WTC11 (cell line): ENCODE measurements at regions not wholly inside any gene's neighbourhood (a gene's known extent, or its start where the extent isn't known, plus 50 kb on each side); places are given as distances from the start of the nearest gene placed in this dataset.

Source experiments
- ATAC-seq: fragments of 200-7000 bp; cut with Tn5 transposase; 2 replicates; pipeline ENCODE4 v1.10.0; 2021; ENCODE audit warnings: mild to moderate bottlenecking, moderate library complexity
- CTCF ChIA-PET: fragments of 300-600 bp; sonication (Branson Sonifier 250); formaldehyde crosslinking; loops from one replicate; lab custom pipeline; 2021; ENCODE audit warnings: antibody characterized with exemption; lab: Charles Lee
- POLR2A ChIA-PET: fragments of 350-600 bp; sonication (Branson Sonifier 250); formaldehyde crosslinking; loops from one replicate; lab custom pipeline; 2021; ENCODE audit warnings: antibody characterized with exemption; lab: Charles Lee
- DNase-seq: peaks from one replicate; pipeline ENCODE4 v3.0.0; 2021; ENCODE audit warnings: low spot score
- H3K27ac Mint-ChIP-seq: 2 replicates; pipeline ENCODE4 v1.8.0; 2021; ENCODE audit warnings: mixed read lengths
- H3K27me3 Mint-ChIP-seq: 2 replicates; pipeline ENCODE4 v1.8.0; 2021; ENCODE audit warnings: low read depth, mild to moderate bottlenecking, moderate library complexity, mixed read lengths
- H3K36me3 Mint-ChIP-seq: 2 replicates; pipeline ENCODE4 v1.8.0; 2021; ENCODE audit warnings: mixed read lengths
- H3K4me1 Mint-ChIP-seq: 2 replicates; pipeline ENCODE4 v1.8.0; 2022; ENCODE audit warnings: mixed read lengths
- H3K4me3 Mint-ChIP-seq: 2 replicates; pipeline ENCODE4 v1.8.0; 2021; ENCODE audit warnings: mild to moderate bottlenecking, moderate library complexity, mixed read lengths
- H3K9me3 Mint-ChIP-seq: 2 replicates; pipeline ENCODE4 v1.8.0; 2021; ENCODE audit warnings: mixed read lengths
- ATF1 ChIP-seq: sonication (generic); formaldehyde crosslinking; IDR thresholded peaks from 2 replicates; pipeline ENCODE4 v1.8.1; 2023; ENCODE audit warnings: mild to moderate bottlenecking, moderate library complexity, missing genetic modification reagents
- KAT7 ChIP-seq: sonication (generic); formaldehyde crosslinking; IDR thresholded peaks from 2 replicates; pipeline ENCODE4 v1.8.1; 2023; ENCODE audit warnings: missing genetic modification reagents, mild to moderate bottlenecking, borderline replicate concordance
- NFE2L1 ChIP-seq: sonication (generic); formaldehyde crosslinking; IDR thresholded peaks from 2 replicates; pipeline ENCODE4 v1.8.1; 2023; ENCODE audit warnings: missing genetic modification reagents
- NR2C2 ChIP-seq: sonication (generic); formaldehyde crosslinking; IDR thresholded peaks from 2 replicates; pipeline ENCODE4 v1.8.0; 2022; ENCODE audit warnings: mild to moderate bottlenecking, missing genetic modification reagents
- SP1 ChIP-seq: sonication (generic); formaldehyde crosslinking; conservative IDR thresholded peaks from 2 replicates; pipeline ENCODE4 v1.8.1; 2022; ENCODE audit warnings: missing genetic modification reagents
- TCF7 ChIP-seq: sonication (generic); formaldehyde crosslinking; IDR thresholded peaks from 2 replicates; pipeline ENCODE4 v1.8.0; 2022; ENCODE audit warnings: mild to moderate bottlenecking, low read depth, missing genetic modification reagents, moderate library complexity
- TEAD1 ChIP-seq: sonication (generic); formaldehyde crosslinking; IDR thresholded peaks from 2 replicates; pipeline ENCODE4 v1.8.0; 2022; ENCODE audit warnings: mild to moderate bottlenecking, missing genetic modification reagents
- ZBTB21 ChIP-seq: sonication (generic); formaldehyde crosslinking; IDR thresholded peaks from 2 replicates; pipeline ENCODE4 v1.8.1; 2023; ENCODE audit warnings: mild to moderate bottlenecking, missing genetic modification reagents, borderline replicate concordance
- ZNF219 ChIP-seq: sonication (generic); formaldehyde crosslinking; IDR thresholded peaks from 2 replicates; pipeline ENCODE4 v1.8.0; 2023; ENCODE audit warnings: missing genetic modification reagents, mild to moderate bottlenecking, borderline replicate concordance
- ZNF232 ChIP-seq: sonication (generic); formaldehyde crosslinking; IDR thresholded peaks from 2 replicates; pipeline ENCODE4 v1.8.0; 2022; ENCODE audit warnings: mild to moderate bottlenecking, missing genetic modification reagents
- ZNF416 ChIP-seq: fragments of 250-450 bp; sonication (Bioruptor Pico); IDR thresholded peaks from 2 replicates; pipeline ENCODE4 v1.9.0; 2021; ENCODE audit warnings: mild to moderate bottlenecking, inconsistent platforms
- ZNF671 ChIP-seq: fragments of 250-450 bp; sonication (Bioruptor Pico); IDR thresholded peaks from 2 replicates; pipeline ENCODE4 v1.8.0; 2021; ENCODE audit warnings: mild to moderate bottlenecking
- TF ChIP-seq, protein P1 (sequence below): fragments of 250-450 bp; sonication (Bioruptor Pico); IDR thresholded peaks from 2 replicates; pipeline ENCODE4 v1.9.0; 2021; ENCODE audit warnings: mild to moderate bottlenecking
- TF ChIP-seq, protein P2 (sequence below): sonication (generic); formaldehyde crosslinking; IDR thresholded peaks from 2 replicates; pipeline ENCODE4 v1.8.1; 2022; ENCODE audit warnings: low read depth, missing genetic modification reagents, borderline replicate concordance
- TF ChIP-seq, protein P3 (sequence below): sonication (generic); formaldehyde crosslinking; IDR thresholded peaks from 2 replicates; pipeline ENCODE4 v1.8.1; 2022; ENCODE audit warnings: mild to moderate bottlenecking, missing genetic modification reagents, moderate library complexity, borderline replicate concordance
- TF ChIP-seq, protein P4 (sequence below): sonication (generic); formaldehyde crosslinking; IDR thresholded peaks from 2 replicates; pipeline ENCODE4 v1.8.0; 2022; ENCODE audit warnings: missing genetic modification reagents
- TF ChIP-seq, protein P5 (sequence below): sonication (generic); formaldehyde crosslinking; IDR thresholded peaks from 2 replicates; pipeline ENCODE4 v1.8.1; 2023; ENCODE audit warnings: mild to moderate bottlenecking, missing genetic modification reagents, borderline replicate concordance

- TF ChIP-seq SP1 (0 out of 2 replicates have a peak, but pooled peaks have one; percentile 18), KAT7 (CRISPR knock-in tag) (no peak)
- TF ChIP-seq, all 79 proteins: peak for 1
- Mint-ChIP-seq H3K36me3 (no peaks in the 10 kb centered on the region), H3K27ac (peak overlapping the region; percentile 45; the same call in 1 of the 2 replicates), H3K9me3 (no peaks in the 10 kb centered on the region), H3K4me1 (peaks cover 25% of the 10 kb centered on the region), H3K4me3 (peak overlapping the region; percentile 19), H3K27me3 (no peaks in the 10 kb centered on the region; the same call in 1 of the 2 replicates)
- POLR2A ChIA-PET: interaction anchor here (1.2 kb wide), 1 partner anchor 12 kb away, joined by 3 read pairs; no protein-coding TSS in a partner anchor
- CTCF ChIA-PET: no interaction called here
- ATAC-seq: peak; percentile 97
- DNase-seq: peak; percentile 81
These were observed 148.5 kb downstream of the LY86 start for GRCh38 chr6:6736791-6737654.

GRCh38 chr6:6737671-6738070 is 149.2 kb downstream of the LY86 start:
- Mint-ChIP-seq H3K27me3 (no peaks in the 10 kb centered on the region; the same call in 1 of the 2 replicates), H3K4me1 (peaks cover 28% of the 10 kb centered on the region), H3K36me3 (no peaks in the 10 kb centered on the region), H3K27ac (no peak overlapping the region), H3K4me3 (no peak overlapping the region), H3K9me3 (no peaks in the 10 kb centered on the region)
- ChIA-PET POLR2A (interaction anchor here (1.1 kb wide), 1 partner anchor 9 kb away, joined by 3 read pairs; no protein-coding TSS in a partner anchor), CTCF (no interaction called here)
- ATAC-seq: no peak
- no peak for DNase-seq
- TF ChIP-seq, protein P1, sequence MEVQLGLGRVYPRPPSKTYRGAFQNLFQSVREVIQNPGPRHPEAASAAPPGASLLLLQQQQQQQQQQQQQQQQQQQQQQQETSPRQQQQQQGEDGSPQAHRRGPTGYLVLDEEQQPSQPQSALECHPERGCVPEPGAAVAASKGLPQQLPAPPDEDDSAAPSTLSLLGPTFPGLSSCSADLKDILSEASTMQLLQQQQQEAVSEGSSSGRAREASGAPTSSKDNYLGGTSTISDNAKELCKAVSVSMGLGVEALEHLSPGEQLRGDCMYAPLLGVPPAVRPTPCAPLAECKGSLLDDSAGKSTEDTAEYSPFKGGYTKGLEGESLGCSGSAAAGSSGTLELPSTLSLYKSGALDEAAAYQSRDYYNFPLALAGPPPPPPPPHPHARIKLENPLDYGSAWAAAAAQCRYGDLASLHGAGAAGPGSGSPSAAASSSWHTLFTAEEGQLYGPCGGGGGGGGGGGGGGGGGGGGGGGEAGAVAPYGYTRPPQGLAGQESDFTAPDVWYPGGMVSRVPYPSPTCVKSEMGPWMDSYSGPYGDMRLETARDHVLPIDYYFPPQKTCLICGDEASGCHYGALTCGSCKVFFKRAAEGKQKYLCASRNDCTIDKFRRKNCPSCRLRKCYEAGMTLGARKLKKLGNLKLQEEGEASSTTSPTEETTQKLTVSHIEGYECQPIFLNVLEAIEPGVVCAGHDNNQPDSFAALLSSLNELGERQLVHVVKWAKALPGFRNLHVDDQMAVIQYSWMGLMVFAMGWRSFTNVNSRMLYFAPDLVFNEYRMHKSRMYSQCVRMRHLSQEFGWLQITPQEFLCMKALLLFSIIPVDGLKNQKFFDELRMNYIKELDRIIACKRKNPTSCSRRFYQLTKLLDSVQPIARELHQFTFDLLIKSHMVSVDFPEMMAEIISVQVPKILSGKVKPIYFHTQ (CRISPR knock-in tag): no peak
- TF ChIP-seq, protein P2, sequence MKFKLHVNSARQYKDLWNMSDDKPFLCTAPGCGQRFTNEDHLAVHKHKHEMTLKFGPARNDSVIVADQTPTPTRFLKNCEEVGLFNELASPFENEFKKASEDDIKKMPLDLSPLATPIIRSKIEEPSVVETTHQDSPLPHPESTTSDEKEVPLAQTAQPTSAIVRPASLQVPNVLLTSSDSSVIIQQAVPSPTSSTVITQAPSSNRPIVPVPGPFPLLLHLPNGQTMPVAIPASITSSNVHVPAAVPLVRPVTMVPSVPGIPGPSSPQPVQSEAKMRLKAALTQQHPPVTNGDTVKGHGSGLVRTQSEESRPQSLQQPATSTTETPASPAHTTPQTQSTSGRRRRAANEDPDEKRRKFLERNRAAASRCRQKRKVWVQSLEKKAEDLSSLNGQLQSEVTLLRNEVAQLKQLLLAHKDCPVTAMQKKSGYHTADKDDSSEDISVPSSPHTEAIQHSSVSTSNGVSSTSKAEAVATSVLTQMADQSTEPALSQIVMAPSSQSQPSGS (CRISPR knock-in tag): no peak
- TF ChIP-seq ATF1: no peak
- TF ChIP-seq, protein P3, sequence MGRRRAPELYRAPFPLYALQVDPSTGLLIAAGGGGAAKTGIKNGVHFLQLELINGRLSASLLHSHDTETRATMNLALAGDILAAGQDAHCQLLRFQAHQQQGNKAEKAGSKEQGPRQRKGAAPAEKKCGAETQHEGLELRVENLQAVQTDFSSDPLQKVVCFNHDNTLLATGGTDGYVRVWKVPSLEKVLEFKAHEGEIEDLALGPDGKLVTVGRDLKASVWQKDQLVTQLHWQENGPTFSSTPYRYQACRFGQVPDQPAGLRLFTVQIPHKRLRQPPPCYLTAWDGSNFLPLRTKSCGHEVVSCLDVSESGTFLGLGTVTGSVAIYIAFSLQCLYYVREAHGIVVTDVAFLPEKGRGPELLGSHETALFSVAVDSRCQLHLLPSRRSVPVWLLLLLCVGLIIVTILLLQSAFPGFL: no peak

GRCh38 chr6:6738108-6738507 is 149.6 kb downstream of the LY86 start:
- Mint-ChIP-seq H3K27me3 (no peaks in the 10 kb centered on the region; the same call in 1 of the 2 replicates), H3K27ac (no peak overlapping the region), H3K9me3 (no peaks in the 10 kb centered on the region), H3K4me1 (peaks cover 32% of the 10 kb centered on the region)
- CTCF ChIA-PET: no interaction called here
- ATAC-seq: no peak
- POLR2A ChIA-PET: interaction anchor here (1.1 to 1.2 kb wide), 2 partner anchors 9 to 313 kb away, joined by 3 read pairs; no protein-coding TSS in a partner anchor
- TF ChIP-seq TEAD1 (CRISPR knock-in tag) (no peak), TCF7 (no peak), ZBTB21 (CRISPR knock-in tag) (no peak), ZNF416 (CRISPR knock-in tag) (no peak), NR2C2 (CRISPR knock-in tag) (no peak), ZNF671 (no peak), ZNF219 (CRISPR knock-in tag) (no peak), ZNF232 (CRISPR knock-in tag) (no peak), NFE2L1 (no peak)
- TF ChIP-seq, protein P4, sequence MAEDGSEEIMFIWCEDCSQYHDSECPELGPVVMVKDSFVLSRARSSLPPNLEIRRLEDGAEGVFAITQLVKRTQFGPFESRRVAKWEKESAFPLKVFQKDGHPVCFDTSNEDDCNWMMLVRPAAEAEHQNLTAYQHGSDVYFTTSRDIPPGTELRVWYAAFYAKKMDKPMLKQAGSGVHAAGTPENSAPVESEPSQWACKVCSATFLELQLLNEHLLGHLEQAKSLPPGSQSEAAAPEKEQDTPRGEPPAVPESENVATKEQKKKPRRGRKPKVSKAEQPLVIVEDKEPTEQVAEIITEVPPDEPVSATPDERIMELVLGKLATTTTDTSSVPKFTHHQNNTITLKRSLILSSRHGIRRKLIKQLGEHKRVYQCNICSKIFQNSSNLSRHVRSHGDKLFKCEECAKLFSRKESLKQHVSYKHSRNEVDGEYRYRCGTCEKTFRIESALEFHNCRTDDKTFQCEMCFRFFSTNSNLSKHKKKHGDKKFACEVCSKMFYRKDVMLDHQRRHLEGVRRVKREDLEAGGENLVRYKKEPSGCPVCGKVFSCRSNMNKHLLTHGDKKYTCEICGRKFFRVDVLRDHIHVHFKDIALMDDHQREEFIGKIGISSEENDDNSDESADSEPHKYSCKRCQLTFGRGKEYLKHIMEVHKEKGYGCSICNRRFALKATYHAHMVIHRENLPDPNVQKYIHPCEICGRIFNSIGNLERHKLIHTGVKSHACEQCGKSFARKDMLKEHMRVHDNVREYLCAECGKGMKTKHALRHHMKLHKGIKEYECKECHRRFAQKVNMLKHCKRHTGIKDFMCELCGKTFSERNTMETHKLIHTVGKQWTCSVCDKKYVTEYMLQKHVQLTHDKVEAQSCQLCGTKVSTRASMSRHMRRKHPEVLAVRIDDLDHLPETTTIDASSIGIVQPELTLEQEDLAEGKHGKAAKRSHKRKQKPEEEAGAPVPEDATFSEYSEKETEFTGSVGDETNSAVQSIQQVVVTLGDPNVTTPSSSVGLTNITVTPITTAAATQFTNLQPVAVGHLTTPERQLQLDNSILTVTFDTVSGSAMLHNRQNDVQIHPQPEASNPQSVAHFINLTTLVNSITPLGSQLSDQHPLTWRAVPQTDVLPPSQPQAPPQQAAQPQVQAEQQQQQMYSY (CRISPR knock-in tag): no peak
- TF ChIP-seq, protein P5, sequence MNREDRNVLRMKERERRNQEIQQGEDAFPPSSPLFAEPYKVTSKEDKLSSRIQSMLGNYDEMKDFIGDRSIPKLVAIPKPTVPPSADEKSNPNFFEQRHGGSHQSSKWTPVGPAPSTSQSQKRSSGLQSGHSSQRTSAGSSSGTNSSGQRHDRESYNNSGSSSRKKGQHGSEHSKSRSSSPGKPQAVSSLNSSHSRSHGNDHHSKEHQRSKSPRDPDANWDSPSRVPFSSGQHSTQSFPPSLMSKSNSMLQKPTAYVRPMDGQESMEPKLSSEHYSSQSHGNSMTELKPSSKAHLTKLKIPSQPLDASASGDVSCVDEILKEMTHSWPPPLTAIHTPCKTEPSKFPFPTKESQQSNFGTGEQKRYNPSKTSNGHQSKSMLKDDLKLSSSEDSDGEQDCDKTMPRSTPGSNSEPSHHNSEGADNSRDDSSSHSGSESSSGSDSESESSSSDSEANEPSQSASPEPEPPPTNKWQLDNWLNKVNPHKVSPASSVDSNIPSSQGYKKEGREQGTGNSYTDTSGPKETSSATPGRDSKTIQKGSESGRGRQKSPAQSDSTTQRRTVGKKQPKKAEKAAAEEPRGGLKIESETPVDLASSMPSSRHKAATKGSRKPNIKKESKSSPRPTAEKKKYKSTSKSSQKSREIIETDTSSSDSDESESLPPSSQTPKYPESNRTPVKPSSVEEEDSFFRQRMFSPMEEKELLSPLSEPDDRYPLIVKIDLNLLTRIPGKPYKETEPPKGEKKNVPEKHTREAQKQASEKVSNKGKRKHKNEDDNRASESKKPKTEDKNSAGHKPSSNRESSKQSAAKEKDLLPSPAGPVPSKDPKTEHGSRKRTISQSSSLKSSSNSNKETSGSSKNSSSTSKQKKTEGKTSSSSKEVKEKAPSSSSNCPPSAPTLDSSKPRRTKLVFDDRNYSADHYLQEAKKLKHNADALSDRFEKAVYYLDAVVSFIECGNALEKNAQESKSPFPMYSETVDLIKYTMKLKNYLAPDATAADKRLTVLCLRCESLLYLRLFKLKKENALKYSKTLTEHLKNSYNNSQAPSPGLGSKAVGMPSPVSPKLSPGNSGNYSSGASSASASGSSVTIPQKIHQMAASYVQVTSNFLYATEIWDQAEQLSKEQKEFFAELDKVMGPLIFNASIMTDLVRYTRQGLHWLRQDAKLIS (CRISPR knock-in tag): no peak
- TF ChIP-seq, all 79 proteins: peak for 0
- Mint-ChIP-seq H3K36me3 (no peaks in the 10 kb centered on the region), H3K4me3 (no peak overlapping the region)
- DNase-seq: no peak
